Activated CD4-positive, CD25-positive, alpha-beta regulatory T cell treated with anti-CD3 and anti-CD28 coated beads, Interleukin-2, amount 50 U/mL, for 72 hours (primary cell): ENCODE measurements at regions not wholly inside any gene's neighbourhood (a gene's known extent, or its start where the extent isn't known, plus 50 kb on each side); places are given as distances from the start of the nearest gene placed in this dataset.

Experiments
- DNase-seq: peaks from one replicate; pipeline ENCODE4 v3.0.0; 2021

- DNase-seq: no peak
Observed at GRCh38 chr1:200354243-200354642, 55.6 kb downstream of the ZNF281 start.

DNA sequence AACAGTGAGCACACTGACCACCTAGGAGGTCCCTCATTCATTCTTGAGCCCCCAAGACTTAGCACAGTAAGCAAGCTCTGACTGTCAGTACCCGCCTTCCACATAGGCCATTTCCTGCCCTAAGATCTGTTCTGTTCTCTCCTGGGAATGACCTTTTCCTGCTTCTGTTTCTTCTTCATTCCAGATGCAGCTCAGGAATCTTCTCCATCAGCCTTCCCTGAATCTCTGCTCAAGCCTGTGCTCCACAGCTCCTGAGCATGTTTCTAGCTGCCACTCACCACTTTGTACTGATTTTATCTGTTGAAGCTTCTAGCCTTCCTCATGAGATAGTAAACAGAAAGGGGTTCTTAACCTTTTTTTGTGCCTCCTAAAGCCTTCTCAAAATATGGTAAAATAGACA lies 56.6 kb downstream of the ZNF281 start:
- no peak for DNase-seq

DNA sequence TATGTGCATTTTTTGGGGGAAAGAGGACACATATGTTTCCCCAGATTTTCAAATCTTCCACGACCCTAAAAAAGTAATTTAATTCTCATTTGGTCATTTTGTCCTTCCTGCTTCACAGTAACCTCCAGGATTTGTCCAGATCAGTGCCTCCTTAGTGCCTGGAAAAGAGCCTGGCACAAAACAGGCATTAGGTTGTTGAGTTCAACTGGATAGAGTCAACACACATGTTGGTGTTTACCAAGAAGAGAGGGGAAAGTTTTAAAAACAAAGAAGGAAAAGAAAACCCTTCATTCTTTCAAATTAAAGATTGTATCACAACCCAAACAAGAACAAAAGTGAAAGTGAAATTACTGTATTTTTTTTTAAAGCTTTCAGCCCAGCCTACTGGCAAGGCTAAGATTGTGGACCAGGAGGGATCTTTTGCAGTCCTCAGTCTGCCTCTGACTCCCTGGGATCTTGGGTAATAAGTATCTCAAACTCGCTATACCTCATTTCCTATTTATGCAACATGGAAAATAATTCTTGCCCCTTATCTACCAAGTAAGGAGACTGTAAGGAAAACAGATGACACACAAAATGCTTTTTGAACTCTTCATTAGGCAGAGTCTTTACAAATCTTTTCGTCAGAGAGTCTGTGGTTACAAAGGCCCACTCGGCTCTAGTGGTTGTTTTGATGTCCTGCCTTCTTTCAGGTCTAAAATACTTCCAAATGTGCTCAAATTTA lies 57.8 kb downstream of the ZNF281 start:
- DNase-seq: no peak

DNA sequence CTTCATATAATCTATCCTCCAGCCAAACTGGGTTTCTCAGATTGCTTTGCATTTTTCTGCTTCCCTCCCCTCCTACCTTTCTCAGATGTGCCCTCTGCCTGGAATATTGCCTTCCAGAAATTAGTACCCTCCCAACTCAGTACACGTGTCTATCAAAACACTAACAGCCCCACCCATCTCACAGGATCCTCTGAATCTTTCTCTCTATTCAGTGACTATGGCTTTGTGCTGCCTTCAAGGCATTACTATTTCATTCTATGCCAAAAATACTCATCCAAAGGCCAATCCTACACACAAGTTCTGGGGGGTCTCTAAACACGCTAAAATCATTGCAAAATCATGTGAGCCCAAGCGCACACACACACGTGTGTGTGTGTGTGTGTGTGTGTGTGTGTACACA lies 58.4 kb downstream of the ZNF281 start:
- no peak for DNase-seq

DNA sequence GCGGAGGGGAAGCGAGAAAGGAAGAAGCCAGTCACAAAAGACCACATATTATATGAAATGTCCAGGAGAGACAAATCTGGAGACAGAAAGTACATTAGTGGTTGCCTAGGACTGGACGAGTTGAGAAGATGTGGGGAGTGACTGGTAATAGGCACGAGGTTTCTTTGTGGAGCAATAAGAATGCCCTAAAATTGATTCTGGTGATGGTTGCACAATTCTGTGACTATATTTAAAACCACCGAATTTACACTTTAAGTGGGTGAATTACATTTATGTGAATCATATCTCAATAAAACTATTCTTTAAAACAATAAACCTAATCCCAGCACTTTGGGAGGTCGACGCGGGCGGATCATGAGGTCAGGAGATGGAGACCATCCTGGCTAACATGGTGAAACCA lies 63.1 kb downstream of the ZNF281 start:
- no peak for DNase-seq

GRCh38 chr1:200345520-200345919 lies 64.3 kb downstream of the ZNF281 start:
- no peak for DNase-seq

DNA sequence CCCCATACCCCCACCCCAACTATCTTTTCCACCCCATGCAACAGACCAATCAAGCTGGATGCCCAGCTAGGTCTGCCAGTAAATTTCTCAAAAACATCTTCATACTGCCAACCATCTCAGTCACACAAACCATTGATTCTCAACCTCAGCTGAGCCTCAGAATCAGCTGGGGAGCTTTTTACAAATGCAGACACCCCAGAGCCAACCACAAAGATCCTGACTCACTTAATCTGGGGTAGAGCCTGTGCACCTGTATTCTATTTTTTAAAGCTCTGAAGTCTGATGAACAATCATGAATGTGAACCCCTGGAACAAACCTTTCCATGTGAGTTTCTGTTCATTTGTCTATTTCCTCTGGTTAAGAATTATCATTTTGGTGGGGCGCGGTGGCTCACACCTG lies 66.0 kb downstream of the ZNF281 start:
- DNase-seq: no peak

- DNase-seq: no peak
Observed at GRCh38 chr1:200342511-200343311, 67.1 kb downstream of the ZNF281 start.

DNA sequence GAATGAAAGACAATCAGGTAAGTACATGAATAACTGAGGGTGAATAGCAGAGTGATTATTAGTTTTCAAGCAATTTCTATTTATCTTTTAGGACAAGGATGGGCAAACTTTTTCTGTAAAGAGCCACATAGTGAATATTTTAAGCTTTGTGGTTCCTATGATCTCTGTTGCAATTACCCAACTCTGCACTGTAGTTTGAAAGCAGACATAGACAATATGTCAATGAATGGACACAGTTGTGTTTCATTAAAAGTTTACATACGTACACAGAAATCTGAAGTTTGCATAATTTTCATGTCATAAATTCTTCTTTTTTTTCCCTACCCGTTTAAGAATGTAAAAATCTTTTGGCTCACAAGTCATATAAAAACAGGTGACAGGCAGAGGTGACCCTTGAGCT lies 71.4 kb downstream of the ZNF281 start:
- no peak for DNase-seq

- no peak for DNase-seq
Observed at GRCh38 chr1:200337831-200338230, 72.0 kb downstream of the ZNF281 start.

- no peak for DNase-seq
Observed at GRCh38 chr1:200337410-200337809, 72.4 kb downstream of the ZNF281 start.

GRCh38 chr1:200336901-200337391 lies 72.9 kb downstream of the ZNF281 start:
- no peak for DNase-seq

DNA sequence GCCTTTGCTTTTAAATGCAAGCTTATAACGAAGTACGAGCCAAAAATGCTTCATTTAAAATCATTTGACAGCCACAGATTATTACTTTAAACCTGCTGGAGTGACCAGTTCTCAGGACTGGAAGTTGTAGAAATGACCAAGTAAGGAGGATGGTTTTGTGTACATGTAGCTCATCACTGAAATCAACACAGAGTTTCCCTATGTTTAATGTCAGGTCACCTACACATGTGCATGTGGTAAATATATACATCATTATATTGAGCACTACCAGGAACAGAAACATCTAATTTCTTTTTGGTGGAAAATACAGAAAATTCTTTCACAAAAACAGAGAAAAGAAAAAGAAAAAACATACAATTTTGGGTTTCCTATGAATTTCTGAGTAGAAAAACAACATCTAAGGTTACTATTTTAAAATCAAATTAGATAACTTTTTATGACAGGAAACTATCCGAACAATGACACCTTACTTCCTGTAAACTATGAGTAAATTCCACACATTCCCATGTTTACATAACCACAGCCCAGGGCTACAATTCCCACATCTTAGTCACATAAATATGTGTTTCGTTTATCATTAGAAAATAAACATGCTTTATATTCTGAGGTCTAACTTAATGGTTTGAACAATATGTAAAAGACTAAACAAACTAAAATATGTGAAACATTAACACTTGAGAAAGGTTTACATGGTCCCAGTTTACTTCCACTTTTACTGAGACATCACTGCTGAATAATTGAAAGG lies 73.6 kb downstream of the ZNF281 start:
- no peak for DNase-seq

DNA sequence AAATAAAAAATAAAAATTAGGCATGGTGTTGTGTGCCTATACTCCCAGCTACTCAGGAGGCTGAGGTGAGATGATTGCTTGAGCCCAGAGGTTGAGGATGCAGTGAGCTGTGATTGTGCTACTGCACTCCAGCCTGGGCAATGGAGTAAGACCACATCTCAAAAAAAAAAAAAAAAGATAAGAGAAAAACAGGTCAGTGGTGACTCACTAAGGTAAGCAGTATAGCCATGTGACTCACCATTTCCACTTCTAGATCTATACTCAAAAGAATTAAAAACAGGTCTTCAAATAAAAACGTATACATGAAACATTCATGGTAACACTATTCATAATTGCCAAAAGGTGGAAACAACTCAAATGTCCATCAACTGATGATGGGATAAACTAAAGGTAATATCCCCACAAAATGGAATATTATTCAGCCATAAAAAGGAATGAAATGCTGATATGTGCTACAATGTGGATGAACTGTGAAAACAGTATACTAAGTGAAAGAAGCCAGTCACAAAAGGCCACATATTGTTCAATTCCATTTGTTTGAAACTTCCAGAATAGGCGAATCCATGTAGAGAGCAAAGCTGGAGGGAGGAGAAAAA lies 75.1 kb downstream of the ZNF281 start:
- DNase-seq: no peak

DNA sequence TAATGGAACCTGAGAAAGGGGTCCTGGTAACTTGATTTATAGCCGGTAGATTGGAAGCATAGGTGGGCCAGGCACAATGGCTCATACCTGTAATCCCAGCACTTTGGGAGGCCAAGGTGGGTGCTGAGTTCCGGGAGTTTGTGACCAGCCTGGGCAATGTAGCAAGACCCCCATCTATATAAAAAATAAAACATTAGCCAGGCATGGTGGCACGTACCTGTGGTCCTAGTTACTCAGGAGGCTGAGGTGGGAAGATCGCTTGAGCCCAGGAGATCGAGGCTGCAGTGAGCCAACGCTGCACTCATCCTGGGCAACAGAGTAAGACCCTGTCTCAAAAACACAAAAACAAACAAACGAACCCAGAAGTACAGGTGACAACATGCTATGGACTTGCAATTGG lies 76.5 kb downstream of the ZNF281 start:
- DNase-seq: no peak

- no peak for DNase-seq
Observed at GRCh38 chr1:200332716-200333115, 77.1 kb downstream of the ZNF281 start.

GRCh38 chr1:200330741-200331428 lies 79.0 kb downstream of the ZNF281 start:
- DNase-seq: no peak

- DNase-seq: no peak
Observed at GRCh38 chr1:200329208-200329882, 80.5 kb downstream of the ZNF281 start.

GRCh38 chr1:200328379-200328778 lies 81.5 kb downstream of the ZNF281 start:
- DNase-seq: no peak

DNA sequence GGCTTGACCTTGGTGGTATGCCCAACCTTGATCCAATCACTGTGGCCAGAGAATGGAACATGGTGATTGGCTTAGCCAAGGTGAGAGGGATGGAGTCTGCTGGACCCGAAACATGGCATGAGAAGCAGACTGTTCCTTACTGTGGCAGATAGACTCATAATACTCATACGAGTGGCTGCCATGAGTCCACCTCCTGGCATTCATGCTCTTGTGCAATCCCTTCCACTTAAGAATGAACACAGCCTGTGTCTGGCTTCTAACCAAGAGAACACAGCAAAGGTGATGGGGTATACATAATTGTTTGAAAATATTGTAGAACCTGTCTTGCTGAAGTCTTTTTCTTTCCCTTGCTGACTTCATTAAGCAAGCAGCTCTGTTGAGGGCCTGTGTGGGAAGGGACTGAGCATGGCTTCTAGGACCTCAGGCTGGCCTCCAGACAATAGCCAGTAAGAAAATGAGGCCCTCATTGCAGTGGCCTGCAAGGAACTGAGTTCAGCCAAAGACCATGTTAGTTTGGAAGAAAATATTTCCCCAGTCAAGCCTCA lies 85.9 kb downstream of the ZNF281 start:
- DNase-seq: no peak

DNA sequence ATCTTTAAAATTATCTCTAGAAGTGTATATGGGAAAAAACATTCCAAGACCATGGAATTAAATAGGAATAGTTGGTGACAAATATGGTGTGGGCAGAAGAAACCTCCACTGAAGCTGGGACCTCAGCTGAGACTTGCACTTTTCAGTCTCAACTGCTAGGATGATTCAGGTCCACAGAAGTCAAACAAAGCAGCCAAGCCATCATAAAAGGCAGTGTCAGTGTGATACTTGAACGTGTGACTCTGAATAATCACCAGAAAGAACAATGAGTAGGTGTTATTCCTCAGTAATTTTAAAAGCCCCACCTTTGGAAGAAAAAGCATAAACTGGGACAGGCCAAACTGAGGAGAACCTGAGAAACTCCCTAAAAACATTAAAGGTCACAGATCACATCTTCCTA lies 90.7 kb downstream of the ZNF281 start:
- no peak for DNase-seq

DNA sequence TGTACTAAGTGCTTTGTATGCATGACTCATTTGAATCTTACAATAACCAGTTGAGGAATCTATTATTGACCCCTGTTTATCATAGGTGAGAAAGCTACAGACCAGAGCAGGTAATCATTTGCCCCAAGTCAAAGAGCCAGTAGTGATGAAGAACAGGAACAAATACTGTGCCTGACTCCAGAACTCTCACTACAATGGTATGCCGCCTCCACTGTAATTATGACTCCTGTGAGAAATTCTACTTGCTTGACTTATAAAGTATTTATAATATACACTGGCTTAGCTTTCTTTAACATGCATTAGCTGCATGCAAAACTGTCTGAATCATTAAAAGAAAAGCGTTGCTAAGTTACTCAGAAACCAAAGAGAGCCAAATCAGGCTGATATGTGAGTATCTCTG lies 92.6 kb downstream of the ZNF281 start:
- DNase-seq: no peak
